Peyer's patch (tissue), 4 donors: ENCODE measurements at regions not wholly inside any gene's neighbourhood (a gene's known extent, or its start where the extent isn't known, plus 50 kb on each side); places are given as distances from the start of the nearest gene placed in this dataset.
A peak's percentile ranks its signal among the peaks of the same experiment; 100 is the strongest.

Experiments
- DNase-seq, 3 donors: peaks; one replicate each; pipeline ENCODE4 v3.0.0-alpha.2; 2017 to 2019
- H3K27ac ChIP-seq, 4 donors: fragments of 200-600 bp; sonication (generic); one replicate each; pipeline ENCODE4 v1.5.1; 2016 to 2019
- H3K27me3 ChIP-seq, 2 donors: fragments of 200-600 bp; sonication (generic); one replicate each; pipeline ENCODE4 v1.5.1; 2019
- H3K36me3 ChIP-seq, 3 donors: fragments of 200-600 bp; sonication (generic); one replicate each; pipeline ENCODE4 v1.5.1; 2016 to 2019
- H3K4me1 ChIP-seq, 4 donors: fragments of 200-600 bp; sonication (generic); one replicate each; pipeline ENCODE4 v1.5.1; 2016 to 2019
- H3K4me3 ChIP-seq, 4 donors: fragments of 200-600 bp; sonication (generic); 1 replicate in 3 of 4; 2 replicates in 1 of 4; pipeline ENCODE4 v1.5.1; 2016 to 2019; ENCODE audit warnings: mild to moderate bottlenecking in 1 of 4
- H3K9me3 ChIP-seq, 4 donors: fragments of 200-600 bp; sonication (generic); one replicate each; pipeline ENCODE4 v1.5.1; 2016 to 2019; ENCODE audit warnings: mild to moderate bottlenecking in 1 of 4
- CTCF ChIP-seq, 6 experiments: fragments of 450-650 bp in 4 of 6; fragments of 200-600 bp in 2 of 6; sonication (generic) in 1 of 6; IDR thresholded peaks; one replicate each; pipeline ENCODE4 v1.5.1; 2017 to 2019; ENCODE audit warnings: antibody characterized with exemption in 6 of 6, mild to moderate bottlenecking in 3 of 6, moderate library complexity in 1 of 6
- POLR2A ChIP-seq, 2 donors: fragments of 450-650 bp; IDR thresholded peaks; one replicate each; pipeline ENCODE4 v1.5.1; 2017; ENCODE audit warnings: antibody characterized with exemption in 2 of 2, mild to moderate bottlenecking in 2 of 2, moderate library complexity in 2 of 2

DNA sequence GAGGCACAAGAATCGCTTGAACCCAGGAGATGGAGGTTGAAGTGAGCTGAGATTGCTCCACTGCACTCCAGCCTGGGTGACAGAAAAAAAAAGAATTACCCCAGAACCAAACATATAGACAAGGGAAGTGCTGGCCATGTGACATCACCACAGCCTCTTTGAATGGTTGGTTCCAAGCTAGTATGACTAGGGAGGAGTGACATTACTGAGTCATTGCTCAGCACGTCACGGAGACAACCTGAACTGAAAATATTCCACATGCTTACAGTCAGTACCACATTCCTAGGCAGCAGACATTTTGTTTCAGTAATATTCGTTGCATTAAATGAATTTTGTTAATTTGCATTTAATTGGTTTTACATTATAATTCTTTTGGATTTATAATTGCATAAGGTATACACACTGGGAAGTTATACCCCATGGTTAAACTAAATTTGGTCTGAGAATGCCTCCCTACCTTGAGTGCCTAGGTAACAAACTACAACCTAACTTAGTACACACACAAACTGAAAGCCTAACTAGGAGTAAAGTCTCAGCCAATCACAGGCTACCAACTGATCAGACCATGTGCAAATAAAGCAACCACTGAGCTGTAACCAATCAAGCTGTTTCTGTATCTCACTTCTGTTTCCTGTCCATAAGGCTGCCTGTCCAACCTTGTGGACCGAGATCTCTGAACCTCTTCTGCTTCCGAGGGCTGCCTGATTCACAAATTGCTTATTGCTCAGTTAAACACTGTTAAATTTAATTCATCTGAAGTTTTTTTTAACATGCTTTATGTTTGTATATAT, 164.4 kb downstream of the CAND1 start:
- no peak overlapping the region for H3K4me3 ChIP-seq
- no peaks in the 10 kb centered on the region for H3K36me3 ChIP-seq
- no peaks in the 10 kb centered on the region for H3K27me3 ChIP-seq
- H3K4me1 ChIP-seq = peaks cover 0 to 61% (median 8%) of the 10 kb centered on the region in 4 donors
- H3K27ac ChIP-seq = peak overlapping the region in 1 of 4 donors; percentile 28
- DNase-seq = no peak
- TF ChIP-seq CTCF (IDR thresholded peaks at IDR 0.05) (no peak), POLR2A (IDR thresholded peaks at IDR 0.05) (no peak)
- H3K9me3 ChIP-seq = no peaks in the 10 kb centered on the region

- DNase-seq = no peak
- TF ChIP-seq POLR2A (IDR thresholded peaks at IDR 0.05) (no peak), CTCF (IDR thresholded peaks at IDR 0.05) (no peak)
- Histone ChIP-seq H3K4me3 (no peak overlapping the region), H3K36me3 (no peaks in the 10 kb centered on the region), H3K27ac (peak overlapping the region; percentile 28 to 55 (median 42)), H3K9me3 (no peaks in the 10 kb centered on the region), H3K4me1 (peaks cover 0 to 61% (median 8%) of the 10 kb centered on the region in 4 donors), H3K27me3 (no peaks in the 10 kb centered on the region)
Measured at GRCh38 chr12:67434671-67435370, 165.7 kb downstream of the CAND1 start.

- Histone ChIP-seq H3K27ac (peak overlapping the region in 2 of 4 donors; percentile 28 to 55), H3K27me3 (no peaks in the 10 kb centered on the region), H3K36me3 (no peaks in the 10 kb centered on the region), H3K4me3 (no peak overlapping the region), H3K9me3 (no peaks in the 10 kb centered on the region), H3K4me1 (peaks cover 0 to 49% (median 4%) of the 10 kb centered on the region in 4 donors)
- TF ChIP-seq CTCF (IDR thresholded peaks at IDR 0.05) (no peak), POLR2A (IDR thresholded peaks at IDR 0.05) (no peak)
- no peak for DNase-seq
Measured at GRCh38 chr12:67436230-67436629, 167.1 kb downstream of the CAND1 start.

DNA sequence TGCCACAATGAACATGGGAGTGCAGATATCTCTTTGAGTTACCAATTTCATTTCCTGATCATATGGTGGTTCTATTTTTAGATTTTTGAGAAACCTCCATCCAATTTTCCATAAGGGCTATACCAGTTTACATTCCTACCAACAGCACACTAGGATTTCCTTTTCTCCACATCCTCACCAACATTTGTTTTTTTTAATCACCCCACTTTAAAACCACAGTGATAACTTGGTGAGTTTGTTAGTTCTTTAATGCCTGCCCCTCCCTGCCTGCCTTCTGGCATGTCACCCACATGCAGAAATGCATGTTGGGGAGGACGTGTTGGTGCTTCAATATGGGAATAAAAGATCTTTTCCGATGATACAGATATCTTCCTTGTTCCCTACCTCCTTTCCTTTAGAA, 167.9 kb downstream of the CAND1 start:
- Histone ChIP-seq H3K27me3 (no peaks in the 10 kb centered on the region), H3K4me3 (no peak overlapping the region), H3K4me1 (peaks cover 0 to 47% (median 4%) of the 10 kb centered on the region in 4 donors), H3K36me3 (no peaks in the 10 kb centered on the region), H3K9me3 (no peaks in the 10 kb centered on the region), H3K27ac (no peak overlapping the region)
- no peak for DNase-seq
- TF ChIP-seq CTCF (IDR thresholded peaks at IDR 0.05) = no peak

- no peak for DNase-seq
- Histone ChIP-seq H3K27me3 (no peaks in the 10 kb centered on the region), H3K36me3 (no peaks in the 10 kb centered on the region), H3K9me3 (no peaks in the 10 kb centered on the region), H3K4me3 (no peak overlapping the region), H3K4me1 (peaks cover 0 to 34% (median 3%) of the 10 kb centered on the region in 4 donors), H3K27ac (no peak overlapping the region)
- TF ChIP-seq CTCF (IDR thresholded peaks at IDR 0.05) (no peak), POLR2A (IDR thresholded peaks at IDR 0.05) (no peak)
Measured at GRCh38 chr12:67439611-67440010, 170.5 kb downstream of the CAND1 start.
